ENCODE measurements at regions not wholly inside any gene's neighbourhood (a gene's known extent, or its start where the extent isn't known, plus 50 kb on each side); places are given as distances from the start of the nearest gene placed in this dataset.
"Not testable (repeated sequence)": the region's sequence is repeated elsewhere in the genome, so short reads cannot be mapped to it uniquely, and the experiment has no call there.

GRCh38 chr2:201946746-201947145 lies 86.9 kb upstream of the FZD7 start:
- intact Hi-C loops (cut with DNase I); H3K27ac ChIP-seq; H3K36me3 ChIP-seq; H3K4me3 ChIP-seq; ATAC-seq; H3K9me3 ChIP-seq; H3K4me1 ChIP-seq; H3K27me3 ChIP-seq; DNase-seq: not testable (repeated sequence)

- H3K27me3 ChIP-seq, result no peaks in the 10 kb centered on the region
- H3K4me1 ChIP-seq, result no peaks in the 10 kb centered on the region
- intact Hi-C loops (cut with DNase I), result no loop called here
- ATAC-seq, result no peak
- no peak for TF ChIP-seq CTCF (IDR thresholded peaks at IDR 0.05)
- no peaks in the 10 kb centered on the region for H3K9me3 ChIP-seq
- no peak for DNase-seq
- H3K27ac ChIP-seq, result no peak overlapping the region
- no peak overlapping the region for H3K4me3 ChIP-seq
- no peaks in the 10 kb centered on the region for H3K36me3 ChIP-seq
Observed at GRCh38 chr2:201947287-201947686, 86.4 kb upstream of the FZD7 start.

GRCh38 chr2:201949181-201949926 lies 84.3 kb upstream of the FZD7 start:
- H3K36me3 ChIP-seq, result no peaks in the 10 kb centered on the region

DNA sequence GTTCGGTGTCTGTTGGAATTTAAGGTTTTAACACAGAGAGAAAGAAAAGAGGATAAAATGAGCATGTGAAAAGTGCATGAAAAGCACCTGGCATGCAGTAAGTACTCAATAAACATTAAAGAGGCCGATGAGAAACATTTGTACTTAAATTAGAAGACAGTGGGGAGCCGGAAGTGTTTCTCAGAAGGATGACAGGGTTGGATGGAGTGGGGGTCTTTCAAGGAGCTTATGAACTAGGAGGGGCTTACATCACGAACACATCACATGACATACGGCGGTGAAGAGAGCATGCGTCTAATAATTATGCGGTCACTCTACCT lies 83.8 kb upstream of the FZD7 start:
- Histone ChIP-seq H3K27ac (no peak overlapping the region), H3K4me1 (no peaks in the 10 kb centered on the region), H3K27me3 (no peaks in the 10 kb centered on the region), H3K9me3 (no peaks in the 10 kb centered on the region), H3K36me3 (no peaks in the 10 kb centered on the region), H3K4me3 (no peak overlapping the region)
- DNase-seq (no peak), ATAC-seq (no peak)
- intact Hi-C loops (cut with DNase I), result no loop called here
- no peak for TF ChIP-seq CTCF (IDR thresholded peaks at IDR 0.05)

More at GRCh38 chr2:201949181-201949926, 84.3 kb upstream of the FZD7 start:
- ATAC-seq (no peak), DNase-seq (no peak)
- no peak for TF ChIP-seq CTCF (IDR thresholded peaks at IDR 0.05)
- no peak overlapping the region for H3K4me3 ChIP-seq
- H3K27ac ChIP-seq, result no peak overlapping the region
- H3K9me3 ChIP-seq, result no peaks in the 10 kb centered on the region
- intact Hi-C loops (cut with DNase I), result no loop called here
- no peaks in the 10 kb centered on the region for H3K27me3 ChIP-seq
- H3K4me1 ChIP-seq, result no peaks in the 10 kb centered on the region

DNA sequence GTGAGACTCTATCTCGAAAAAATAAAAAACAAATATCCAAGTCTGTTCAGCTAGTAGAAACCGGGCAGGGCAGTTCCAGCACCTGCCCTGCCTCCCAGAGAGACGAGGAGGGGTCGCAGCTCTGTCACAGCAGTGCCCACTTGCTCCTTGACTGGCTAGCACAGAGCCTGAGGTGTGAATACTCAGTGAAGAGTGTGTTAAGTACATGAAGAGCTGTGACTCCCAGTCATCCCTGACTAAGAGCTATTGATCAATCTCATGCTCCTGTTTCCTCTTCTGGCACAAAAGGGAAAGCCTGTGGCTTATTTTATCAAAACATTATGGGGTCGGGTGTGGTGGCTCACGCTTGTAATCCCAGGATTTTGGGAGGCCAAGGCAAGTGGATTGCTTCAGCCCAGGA lies 83.0 kb upstream of the FZD7 start:
- DNase-seq (no peak), ATAC-seq (no peak)
- intact Hi-C loops (cut with DNase I), result no loop called here
- no peak overlapping the region for H3K4me3 ChIP-seq
- H3K9me3 ChIP-seq, result no peaks in the 10 kb centered on the region
- TF ChIP-seq CTCF (IDR thresholded peaks at IDR 0.05), result no peak
- H3K27ac ChIP-seq, result no peak overlapping the region
- no peaks in the 10 kb centered on the region for H3K27me3 ChIP-seq
- no peaks in the 10 kb centered on the region for H3K36me3 ChIP-seq
- H3K4me1 ChIP-seq, result no peaks in the 10 kb centered on the region

- Histone ChIP-seq H3K27ac (no peak overlapping the region), H3K36me3 (no peaks in the 10 kb centered on the region), H3K9me3 (no peaks in the 10 kb centered on the region), H3K4me1 (no peaks in the 10 kb centered on the region), H3K27me3 (no peaks in the 10 kb centered on the region), H3K4me3 (no peak overlapping the region)
- no peak for DNase-seq
- no peak for ATAC-seq
- intact Hi-C loops (cut with DNase I), result no loop called here
- TF ChIP-seq CTCF (IDR thresholded peaks at IDR 0.05), result no peak
Observed at GRCh38 chr2:201952187-201952586, 81.5 kb upstream of the FZD7 start.

Data from left lung (tissue), 4 donors.